GM23248 (cell line): ENCODE measurements at regions not wholly inside any gene's neighbourhood (a gene's known extent, or its start where the extent isn't known, plus 50 kb on each side); places are given as distances from the start of the nearest gene placed in this dataset.
"Not testable (repeated sequence)": the region's sequence is repeated elsewhere in the genome, so short reads cannot be mapped to it uniquely, and the experiment has no call there.

Experiments used
- DNase-seq: peaks from one replicate; pipeline ENCODE4 v3.0.0-alpha.2; 2015
- H2AFZ ChIP-seq: fragments of 200-600 bp; sonication (generic); 2 replicates; pipeline ENCODE4 v1.6.1; 2016; ENCODE audit warnings: antibody characterized with exemption
- H3F3A ChIP-seq: fragments of 200-600 bp; sonication (generic); 2 replicates; pipeline ENCODE4 v1.6.1; 2016; ENCODE audit warnings: mild to moderate bottlenecking, antibody characterized with exemption, mixed run types; ENCODE audit not compliant: insufficient read depth
- H3K27ac ChIP-seq: fragments of 200-600 bp; sonication (generic); 2 replicates; pipeline ENCODE4 v1.5.1; 2016; ENCODE audit warnings: mild to moderate bottlenecking
- H3K27me3 ChIP-seq: fragments of 200-600 bp; sonication (generic); replicated peaks from 2 replicates; pipeline ENCODE4 v1.6.1; 2016; ENCODE audit warnings: mild to moderate bottlenecking; ENCODE audit not compliant: insufficient read depth
- H3K36me3 ChIP-seq: fragments of 200-600 bp; sonication (generic); 2 replicates; pipeline ENCODE4 v1.6.1; 2016; ENCODE audit warnings: low read depth, mild to moderate bottlenecking
- H3K4me1 ChIP-seq: fragments of 200-600 bp; sonication (generic); 2 replicates; pipeline ENCODE4 v1.6.1; 2016; ENCODE audit warnings: mild to moderate bottlenecking; ENCODE audit not compliant: insufficient read depth
- H3K4me2 ChIP-seq: fragments of 200-600 bp; sonication (generic); one replicate; pipeline ENCODE4 v1.6.1; 2016; ENCODE audit warnings: mild to moderate bottlenecking; ENCODE audit not compliant: unreplicated experiment
- H3K4me3 ChIP-seq: fragments of 200-600 bp; sonication (generic); 2 replicates; pipeline ENCODE4 v1.5.1; 2016; ENCODE audit warnings: mild to moderate bottlenecking
- H3K79me2 ChIP-seq: fragments of 200-600 bp; sonication (generic); 2 replicates; pipeline ENCODE4 v1.6.1; 2016; ENCODE audit warnings: mild to moderate bottlenecking; ENCODE audit not compliant: insufficient read depth
- H3K9ac ChIP-seq: fragments of 200-600 bp; sonication (generic); 2 replicates; pipeline ENCODE4 v1.6.1; 2016; ENCODE audit warnings: mild to moderate bottlenecking
- H3K9me2 ChIP-seq: fragments of 200-600 bp; sonication (generic); 2 replicates; pipeline ENCODE4 v1.6.1; 2016; ENCODE audit warnings: mixed run types, mild to moderate bottlenecking, moderate library complexity; ENCODE audit not compliant: insufficient read depth
- H3K9me3 ChIP-seq: fragments of 200-600 bp; sonication (generic); one replicate; pipeline ENCODE4 v1.6.1; 2017; ENCODE audit warnings: low read depth
- H4K20me1 ChIP-seq: fragments of 200-600 bp; sonication (generic); 2 replicates; pipeline ENCODE4 v1.6.0; 2016; ENCODE audit not compliant: insufficient read depth
- EZH2 ChIP-seq: fragments of 200-600 bp; sonication (generic); IDR thresholded peaks from 2 replicates; pipeline ENCODE4 v1.6.1; 2018; ENCODE audit warnings: antibody characterized with exemption, mild to moderate bottlenecking; ENCODE audit not compliant: insufficient read depth, poor library complexity, severe bottlenecking
- EZH2phosphoT487 ChIP-seq: fragments of 200-600 bp; sonication (generic); IDR thresholded peaks from 2 replicates; pipeline ENCODE4 v1.6.1; 2018; ENCODE audit warnings: antibody characterized with exemption, moderate library complexity, mild to moderate bottlenecking, low read depth; ENCODE audit not compliant: insufficient read depth
- WGBS, 2 experiments: methylation state at CpG; one replicate each; pipeline ENCODE4 v1.1.6; 2015 to 2017; ENCODE audit warnings: low lambda C conversion rate in 2 of 2, low coverage in 1 of 2; ENCODE audit errors: missing lambda C conversion rate in 2 of 2; 5-methylcytosine and 5-hydroxymethylcytosine counted together
- in situ Hi-C: fragments of 300-500 bp; cut with MboI; formaldehyde crosslinking; loops from 2 replicates; pipeline ENCODE4 v1.15.0; 2020

- H3K9me3 ChIP-seq, result no peaks in the 10 kb centered on the region
- H3K27me3 ChIP-seq, result 0 out of 2 replicates have a peak, but pooled peaks cover 5% of the 10 kb centered on the region
- no peak overlapping the region for H3K9ac ChIP-seq
- H3K27ac ChIP-seq, result no peak overlapping the region
- H3K4me2 ChIP-seq, result no peak overlapping the region
- H3K79me2 ChIP-seq, result no peaks in the 10 kb centered on the region
- H3K36me3 ChIP-seq, result no peaks in the 10 kb centered on the region
- no peaks in the 10 kb centered on the region for H3K4me1 ChIP-seq
- TF ChIP-seq EZH2 (no peak), EZH2phosphoT487 (no peak)
- H3K9me2 ChIP-seq, result no peaks in the 10 kb centered on the region
- no peak overlapping the region for H2AFZ ChIP-seq
- H3F3A ChIP-seq, result no peaks in the 10 kb centered on the region
- H4K20me1 ChIP-seq, result no peaks in the 10 kb centered on the region
- 0 to 36% methylated on average over 1 of the region's 1 CpG for WGBS, 2 experiments
- in situ Hi-C loops, result no loop called here
- DNase-seq, result no peak
- no peak overlapping the region for H3K4me3 ChIP-seq
These were observed 213.8 kb upstream of the MGAT5 start for GRCh38 chr2:134039912-134040581.

GRCh38 chr2:134040626-134041172, 213.2 kb upstream of the MGAT5 start:
- H3F3A ChIP-seq, H3K4me1 ChIP-seq, H4K20me1 ChIP-seq, H3K79me2 ChIP-seq, H2AFZ ChIP-seq, DNase-seq, H3K27ac ChIP-seq, in situ Hi-C loops, H3K9me3 ChIP-seq, H3K4me2 ChIP-seq, H3K9me2 ChIP-seq, H3K4me3 ChIP-seq, H3K27me3 ChIP-seq, H3K9ac ChIP-seq, H3K36me3 ChIP-seq: not testable (repeated sequence)
- WGBS, 2 experiments, result 11 to 17% methylated on average over 4 of the region's 4 CpGs

- Histone ChIP-seq H3K27me3 (0 out of 2 replicates have a peak, but pooled peaks cover 5% of the 10 kb centered on the region), H3K9ac (no peak overlapping the region), H3K4me2 (no peak overlapping the region), H3K27ac (no peak overlapping the region), H3K9me2 (no peaks in the 10 kb centered on the region), H2AFZ (no peak overlapping the region), H3F3A (no peaks in the 10 kb centered on the region), H3K36me3 (no peaks in the 10 kb centered on the region), H4K20me1 (no peaks in the 10 kb centered on the region), H3K4me1 (no peaks in the 10 kb centered on the region), H3K79me2 (no peaks in the 10 kb centered on the region), H3K4me3 (no peak overlapping the region), H3K9me3 (no peaks in the 10 kb centered on the region)
- TF ChIP-seq EZH2phosphoT487 (no peak), EZH2 (no peak)
- in situ Hi-C loops, result no loop called here
- no peak for DNase-seq
These were observed 212.0 kb upstream of the MGAT5 start for GRCh38 chr2:134041877-134042276.

- WGBS, 2 experiments, result 53 to 55% methylated on average over 8 of the region's 8 CpGs
- H3K9ac ChIP-seq, H3K27ac ChIP-seq, H4K20me1 ChIP-seq, H3K9me2 ChIP-seq, H3K27me3 ChIP-seq, H3K4me3 ChIP-seq, H3K79me2 ChIP-seq, H3K4me1 ChIP-seq, H3K4me2 ChIP-seq, H3K9me3 ChIP-seq, DNase-seq, H3K36me3 ChIP-seq, H3F3A ChIP-seq, in situ Hi-C loops, H2AFZ ChIP-seq: not testable (repeated sequence)
These were observed 210.8 kb upstream of the MGAT5 start for GRCh38 chr2:134043028-134043427.

- no peak for TF ChIP-seq EZH2
- no peak for TF ChIP-seq EZH2phosphoT487
- WGBS, 2 experiments, result 34 to 35% methylated on average over 4 of the region's 4 CpGs
- DNase-seq, result no peak
- no peak overlapping the region for H3K4me2 ChIP-seq
- H3F3A ChIP-seq, result no peaks in the 10 kb centered on the region
- H3K4me1 ChIP-seq, result no peaks in the 10 kb centered on the region
- H3K27me3 ChIP-seq, result no peaks in the 10 kb centered on the region
- no peak overlapping the region for H3K27ac ChIP-seq
- no peaks in the 10 kb centered on the region for H3K36me3 ChIP-seq
- H3K79me2 ChIP-seq, result no peaks in the 10 kb centered on the region
- H2AFZ ChIP-seq, result no peak overlapping the region
- H3K4me3 ChIP-seq, result no peak overlapping the region
- H4K20me1 ChIP-seq, result no peaks in the 10 kb centered on the region
- no peaks in the 10 kb centered on the region for H3K9me3 ChIP-seq
- in situ Hi-C loops, result no loop called here
- H3K9ac ChIP-seq, result no peak overlapping the region
- no peaks in the 10 kb centered on the region for H3K9me2 ChIP-seq
These were observed 201.7 kb upstream of the MGAT5 start for GRCh38 chr2:134052173-134052572.
